Mucosa of gallbladder (tissue), 1 donor: ENCODE measurements at regions not wholly inside any gene's neighbourhood (a gene's known extent, or its start where the extent isn't known, plus 50 kb on each side); places are given as distances from the start of the nearest gene placed in this dataset.
"Not testable (repeated sequence)": the region's sequence is repeated elsewhere in the genome, so short reads cannot be mapped to it uniquely, and the experiment has no call there.

Experiments
- DNase-seq: peaks from one replicate; pipeline ENCODE4 v3.0.0-alpha.2; 2020; ENCODE audit warnings: low spot score
- donor health status: DM: no; HTN: no; CAD: no.

DNA sequence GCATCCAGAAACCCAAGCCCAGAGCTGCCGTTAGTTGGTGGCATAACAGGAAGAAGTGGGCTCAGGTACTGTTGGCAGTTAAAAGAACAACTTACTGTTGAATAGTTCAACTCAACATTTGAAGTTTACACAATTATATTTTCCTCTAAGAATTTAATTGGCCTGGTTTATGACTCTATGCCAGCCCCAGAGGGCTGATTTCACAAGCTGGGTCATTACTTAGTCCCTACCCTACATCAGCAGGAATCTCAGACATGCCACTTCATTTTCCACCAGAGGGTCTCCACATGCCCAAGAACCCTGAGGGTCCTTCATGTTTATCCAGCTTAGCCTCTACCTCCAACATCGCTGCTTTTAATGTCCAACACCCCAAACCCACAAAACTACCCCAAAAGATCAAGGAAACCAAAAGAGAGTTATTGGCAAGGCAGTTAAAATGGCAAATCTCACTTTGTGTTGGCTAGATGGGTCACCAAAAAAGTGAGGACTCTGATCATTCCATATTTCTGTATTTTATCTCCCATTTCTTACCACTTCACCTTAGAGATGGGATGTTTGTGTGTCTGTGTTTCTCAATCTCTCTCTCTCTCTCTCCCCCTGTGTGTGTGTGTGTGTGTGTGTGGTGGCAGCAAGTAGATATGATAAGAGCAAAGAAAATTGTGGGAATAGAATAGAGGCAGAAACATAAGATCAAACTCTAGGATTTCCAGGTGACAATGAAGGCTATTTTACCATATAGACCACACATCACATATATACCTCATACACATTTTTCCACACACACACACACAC lies 112.5 kb upstream of the TBX18 start:
- no peak for DNase-seq

DNA sequence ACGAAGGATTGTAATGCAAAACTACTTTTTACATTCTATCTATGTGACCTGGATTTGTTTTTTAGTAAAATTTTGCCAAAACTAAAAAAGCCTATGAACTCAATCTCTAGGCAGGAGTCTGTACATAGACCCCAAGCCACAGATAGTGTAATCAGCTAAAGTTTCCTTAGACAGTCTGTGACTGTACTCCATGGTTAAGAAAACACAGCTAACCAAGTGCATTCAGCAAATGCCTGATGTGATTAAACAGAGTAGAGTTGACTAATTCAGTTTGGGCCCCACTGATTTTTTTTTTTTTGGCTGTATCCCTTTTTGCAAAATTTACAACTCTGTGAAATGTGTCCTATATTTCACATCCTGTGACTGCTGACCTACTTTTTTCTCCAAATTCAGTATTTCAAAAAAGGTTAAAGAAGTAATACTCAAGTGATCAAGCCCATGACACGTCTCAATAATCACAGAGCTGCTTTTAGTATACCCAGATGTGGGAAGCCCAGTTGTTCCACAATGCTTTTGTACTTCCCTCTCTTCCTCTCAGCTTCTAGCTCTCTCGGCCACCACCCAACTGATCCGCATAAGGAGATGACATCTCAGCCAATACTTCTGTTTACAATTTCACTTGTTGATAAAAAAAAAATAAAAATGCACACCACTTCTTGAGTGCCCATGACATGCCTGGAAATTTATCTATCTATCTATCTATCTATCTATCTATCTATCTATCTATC lies 108.8 kb upstream of the TBX18 start:
- DNase-seq = no peak

DNA sequence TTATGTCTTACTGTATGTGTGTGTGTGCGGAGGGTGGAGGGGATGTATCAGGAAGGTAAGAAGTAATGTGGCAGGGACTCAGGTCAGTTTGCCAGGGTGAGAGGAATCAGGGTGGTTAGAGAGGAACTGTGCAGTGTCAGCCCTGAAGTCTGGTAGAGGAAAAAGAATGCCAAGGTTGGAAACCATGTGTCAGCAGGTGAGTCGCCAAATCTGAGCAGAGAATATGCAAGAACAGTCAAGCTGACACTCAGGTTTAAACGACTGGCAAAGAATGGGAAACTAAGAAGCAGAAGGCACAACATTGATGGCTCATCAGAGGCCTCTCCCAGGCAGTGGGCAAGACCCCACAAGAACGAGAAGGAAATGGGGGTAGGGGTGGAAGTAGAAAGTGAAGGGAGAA lies 107.5 kb upstream of the TBX18 start:
- DNase-seq = no peak

DNA sequence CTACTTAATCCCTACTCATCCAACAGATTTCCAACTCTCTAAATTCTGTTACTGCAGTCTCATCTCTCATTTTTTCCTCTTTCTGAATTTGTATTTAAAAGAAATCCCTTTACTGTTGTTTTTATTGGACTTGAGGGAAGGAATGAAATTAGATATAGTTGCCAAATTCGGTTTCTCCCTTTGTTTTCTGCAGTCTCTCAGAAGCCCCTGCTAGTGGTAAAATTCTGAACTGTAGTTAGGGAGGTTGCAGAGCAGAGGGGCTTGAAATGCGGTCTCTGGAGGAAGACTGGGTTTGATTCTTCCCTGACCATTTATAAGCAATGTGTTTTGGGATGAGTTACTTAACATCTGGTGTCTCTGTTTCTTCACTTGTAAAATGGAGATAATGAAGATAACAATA lies 106.3 kb upstream of the TBX18 start:
- DNase-seq = no peak

DNA sequence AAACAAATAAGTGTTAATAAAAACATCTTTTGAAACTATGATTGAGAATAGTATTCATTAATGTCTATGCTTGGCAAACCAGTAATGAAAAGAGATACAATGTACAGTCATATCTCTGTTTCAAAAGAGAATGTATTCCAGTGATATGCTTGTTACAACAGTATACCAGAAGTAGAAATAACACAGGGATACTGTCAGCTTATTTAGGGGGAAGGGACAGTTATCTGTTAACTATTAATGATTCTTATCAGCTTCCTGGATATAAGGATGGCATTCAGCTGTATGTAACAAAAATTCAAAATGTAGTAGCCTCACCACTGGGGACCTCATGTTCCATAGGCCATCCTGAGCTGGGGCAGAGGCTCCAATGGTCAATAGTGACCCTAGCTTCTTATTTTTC lies 103.8 kb upstream of the TBX18 start:
- no peak for DNase-seq

DNA sequence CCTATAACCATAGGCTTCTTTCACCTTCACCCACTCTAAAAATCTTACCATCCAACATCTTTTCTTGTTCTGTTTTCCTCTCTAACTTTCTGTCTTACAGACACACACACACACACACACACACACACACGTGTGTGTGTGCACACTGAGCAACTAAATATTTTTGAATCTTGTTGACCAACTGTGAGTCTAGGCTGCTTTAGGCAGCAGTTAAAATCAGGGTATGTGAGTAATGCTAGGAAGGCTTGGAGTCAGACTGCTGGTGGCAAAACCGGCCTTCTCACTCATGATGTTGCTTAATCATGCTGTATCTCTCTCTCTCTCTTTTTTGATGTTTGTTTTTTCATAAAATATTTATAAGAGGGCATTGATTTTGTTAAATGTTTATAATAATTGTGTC lies 103.1 kb upstream of the TBX18 start:
- no peak for DNase-seq

DNA sequence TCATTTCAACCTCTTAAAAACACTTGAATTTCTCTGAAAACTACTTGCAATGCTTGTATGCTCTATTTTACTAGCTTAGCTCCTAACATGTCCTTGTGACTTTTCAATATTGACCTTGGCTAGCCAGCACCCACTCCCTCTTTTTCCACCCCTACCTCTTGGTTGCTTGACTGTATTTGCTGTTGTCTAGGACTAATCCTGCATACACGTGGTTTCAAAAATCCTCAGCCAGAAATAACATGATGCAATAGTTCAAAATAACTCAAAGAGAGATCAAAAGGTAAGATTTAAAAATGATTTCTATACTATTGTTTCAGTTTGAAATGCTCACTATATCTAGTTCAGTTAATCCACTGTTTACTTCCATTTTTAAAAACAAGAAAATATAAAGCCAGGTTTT lies 102.3 kb upstream of the TBX18 start:
- no peak for DNase-seq

DNA sequence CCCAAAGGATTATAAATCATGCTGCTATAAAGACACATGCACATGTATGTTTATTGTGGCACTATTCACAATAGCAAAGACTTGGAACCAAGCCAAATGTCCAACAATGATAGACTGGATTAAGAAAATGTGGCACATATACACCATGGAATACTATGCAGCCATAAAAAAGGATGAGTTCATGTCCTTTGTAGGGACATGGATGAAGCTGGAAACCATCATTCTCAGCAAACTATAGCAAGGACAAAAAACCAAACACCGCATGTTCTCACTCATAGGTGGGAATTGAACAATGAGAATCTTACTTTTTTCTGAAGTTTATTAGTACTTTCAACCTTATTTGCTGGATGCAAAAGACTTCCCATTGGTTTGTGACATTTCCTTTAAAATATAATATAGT lies 101.0 kb upstream of the TBX18 start:
- DNase-seq = not testable (repeated sequence)

DNA sequence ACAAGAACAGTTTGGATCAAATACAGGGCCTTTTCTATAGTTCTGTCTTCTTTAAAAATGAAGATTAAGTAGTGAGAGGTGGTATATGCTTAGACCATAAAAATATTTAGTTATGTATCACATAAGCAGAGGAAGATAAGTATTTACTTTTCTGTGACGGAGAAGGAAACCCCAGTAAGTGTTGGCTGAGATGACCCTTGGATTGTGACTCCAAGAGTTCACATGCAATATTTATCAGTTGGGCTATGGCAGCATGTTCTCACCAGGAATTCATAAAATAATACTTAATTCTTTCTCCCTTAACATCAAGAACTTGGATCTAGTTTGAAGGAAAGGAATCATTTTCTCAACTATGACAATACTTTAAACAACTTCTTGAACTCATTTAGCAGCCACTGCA lies 98.4 kb upstream of the TBX18 start:
- no peak for DNase-seq

DNA sequence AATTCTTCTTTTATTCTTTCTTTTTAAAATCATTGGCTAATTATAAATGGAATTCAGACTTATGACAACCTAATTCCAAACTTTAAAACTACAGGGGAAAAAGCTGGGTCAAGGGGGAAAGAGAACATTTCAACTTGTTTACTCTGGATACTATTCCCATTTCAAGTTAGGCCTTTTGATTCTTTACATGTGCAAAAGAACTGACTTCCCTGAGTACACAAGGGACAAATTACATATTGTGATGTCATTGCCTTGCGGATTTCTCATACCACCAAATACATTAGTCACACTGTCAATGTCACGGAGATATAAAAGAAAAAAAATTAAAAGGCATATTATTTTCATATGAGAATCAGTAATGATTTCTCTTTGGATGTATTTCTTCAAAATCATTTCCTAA lies 96.5 kb upstream of the TBX18 start:
- DNase-seq = no peak

DNA sequence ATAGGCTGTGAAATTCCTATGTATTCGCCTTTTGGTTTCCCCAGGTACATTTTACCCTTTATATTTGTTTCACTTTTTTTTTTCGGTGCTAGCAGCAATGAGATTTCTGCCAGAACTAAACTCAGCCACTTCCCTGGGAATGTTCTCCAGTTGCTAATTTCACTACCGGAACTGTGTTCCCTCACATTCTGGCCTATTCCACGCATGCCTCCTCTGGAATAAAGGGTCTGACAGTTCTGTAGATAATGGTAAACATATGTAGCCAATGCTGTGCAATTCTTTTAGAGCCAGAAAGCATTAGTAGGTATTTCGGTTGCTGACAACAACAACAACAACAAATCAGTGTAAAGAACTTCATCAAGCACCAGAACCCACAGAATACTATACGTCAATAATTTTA lies 96.1 kb upstream of the TBX18 start:
- no peak for DNase-seq

DNA sequence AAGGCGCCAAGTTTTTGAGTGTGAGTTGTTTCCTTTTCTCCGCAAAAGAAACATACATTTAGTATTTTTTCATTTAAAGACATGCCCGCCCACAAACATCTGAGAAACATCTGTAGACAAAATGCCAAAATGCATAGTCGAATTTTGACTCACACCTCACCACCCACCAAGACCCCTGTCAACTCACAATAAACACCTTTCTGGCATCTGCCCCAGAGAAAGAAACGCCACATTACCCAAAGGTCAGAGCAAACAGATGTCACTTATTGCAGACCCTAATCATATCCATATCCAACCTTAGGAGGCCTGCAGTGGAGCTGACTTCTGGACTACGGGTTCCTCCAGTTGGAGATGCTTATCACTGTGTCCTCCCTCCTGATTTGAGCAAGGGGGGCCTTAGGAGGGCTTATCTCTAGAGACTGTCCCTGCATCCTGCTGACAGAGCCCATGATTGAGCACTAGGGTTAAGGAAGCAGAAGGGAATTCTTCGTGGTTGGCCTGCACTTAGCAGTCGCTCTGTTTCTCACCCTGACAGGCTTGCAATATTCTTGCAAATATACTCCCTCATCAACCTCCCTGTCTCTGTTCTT lies 90.5 kb upstream of the TBX18 start:
- DNase-seq = no peak

DNA sequence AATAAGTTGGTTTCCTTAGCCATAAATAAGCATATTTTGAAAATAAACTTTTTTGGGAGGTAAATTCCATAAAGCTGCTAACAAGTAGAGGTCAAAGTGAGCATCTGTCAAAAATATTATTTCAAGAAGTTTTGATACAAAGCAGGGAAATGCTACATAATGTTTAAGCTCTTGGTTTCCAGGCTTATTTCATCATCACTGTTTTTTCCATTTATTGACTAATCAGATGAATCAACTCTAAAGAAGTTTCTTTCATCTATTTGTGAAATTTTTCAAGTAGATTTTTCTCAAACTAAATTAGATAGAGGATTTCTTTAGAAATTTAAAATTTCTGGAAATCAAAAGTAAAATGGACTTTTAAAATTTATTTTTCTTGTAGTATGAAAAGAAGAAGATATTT lies 89.5 kb upstream of the TBX18 start:
- DNase-seq = no peak

DNA sequence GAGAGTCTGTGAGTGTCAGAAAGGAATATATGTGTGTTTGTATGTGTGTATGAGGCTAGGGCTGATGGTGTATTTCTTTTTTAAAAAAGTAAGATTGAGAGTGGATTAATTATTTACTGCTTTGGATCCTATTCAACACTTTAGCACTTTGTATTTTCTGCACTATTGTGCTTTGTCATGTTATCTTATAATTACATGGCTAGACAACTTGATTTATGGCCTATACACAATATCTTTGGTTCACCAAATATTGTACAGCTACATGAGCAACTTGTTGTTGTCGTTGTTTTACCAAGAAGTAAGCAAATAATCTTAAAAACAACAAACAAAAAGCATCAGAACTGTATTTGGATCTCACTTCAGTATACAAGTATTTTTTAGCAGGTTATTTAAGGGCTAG lies 84.6 kb upstream of the TBX18 start:
- no peak for DNase-seq

DNA sequence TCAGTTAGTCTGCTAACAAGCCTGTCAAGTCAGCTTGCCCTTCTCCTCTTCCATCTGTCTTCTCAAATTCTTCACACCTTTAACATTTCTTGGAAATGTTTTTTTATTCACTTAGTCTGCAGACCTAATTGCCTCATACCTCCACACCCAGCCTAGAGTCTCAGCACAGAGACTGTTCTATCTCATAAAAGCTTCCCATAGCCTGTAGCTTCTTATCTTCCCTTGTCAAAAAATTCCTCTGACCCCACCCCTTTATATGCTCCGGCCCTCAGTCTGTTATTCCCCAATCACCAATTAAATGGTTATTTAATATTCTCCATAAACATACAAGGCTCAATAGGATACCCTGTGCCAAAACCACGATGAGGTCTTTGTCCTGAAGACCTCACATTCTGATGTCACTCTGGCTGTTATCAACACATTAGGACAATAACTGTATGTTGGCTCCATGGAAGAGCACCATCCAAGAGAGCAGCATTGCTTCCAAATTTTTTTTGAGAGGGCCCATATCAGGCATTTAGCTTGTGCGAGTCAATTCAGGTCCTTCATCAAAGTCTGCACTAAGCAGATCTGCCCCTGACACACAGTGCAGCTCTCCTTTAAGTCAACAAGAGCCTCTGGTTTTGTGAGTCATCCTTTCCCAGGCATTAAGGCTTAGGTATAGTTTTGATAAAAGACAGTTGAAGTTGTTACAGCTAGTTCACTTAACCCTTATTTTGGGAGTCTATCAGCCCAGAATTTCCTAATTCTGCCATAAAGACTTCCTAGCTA lies 83.2 kb upstream of the TBX18 start:
- no peak for DNase-seq

DNA sequence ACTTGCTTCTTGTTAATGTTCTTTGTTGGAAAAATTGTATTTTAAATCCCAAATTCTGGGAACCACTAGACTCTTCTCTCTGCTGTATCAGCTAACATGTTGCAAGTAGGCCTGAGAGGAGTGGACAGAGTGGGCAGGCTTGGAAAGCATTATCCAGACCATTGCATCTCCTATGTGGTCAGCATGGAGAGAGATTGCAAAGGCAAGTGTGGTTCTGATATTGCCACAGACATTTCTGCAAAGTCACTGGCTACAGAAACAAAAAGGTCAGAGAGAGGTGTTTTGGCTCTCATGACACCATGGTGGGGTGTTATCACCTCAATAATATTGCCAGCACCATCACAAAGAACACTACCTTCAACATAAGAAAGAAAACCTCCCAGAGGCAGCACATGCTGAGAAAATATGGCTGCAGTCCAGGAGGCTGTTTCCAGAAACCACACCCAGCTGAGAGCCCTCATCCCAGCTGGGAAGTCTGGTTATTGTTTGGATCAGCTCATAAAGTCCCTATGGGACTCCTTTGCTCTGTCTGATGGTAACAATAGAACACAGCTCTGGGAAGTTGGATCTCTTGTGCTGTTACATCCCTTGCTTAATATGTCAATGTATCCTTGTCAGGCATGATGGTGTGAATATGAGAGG lies 78.2 kb upstream of the TBX18 start:
- no peak for DNase-seq

DNA sequence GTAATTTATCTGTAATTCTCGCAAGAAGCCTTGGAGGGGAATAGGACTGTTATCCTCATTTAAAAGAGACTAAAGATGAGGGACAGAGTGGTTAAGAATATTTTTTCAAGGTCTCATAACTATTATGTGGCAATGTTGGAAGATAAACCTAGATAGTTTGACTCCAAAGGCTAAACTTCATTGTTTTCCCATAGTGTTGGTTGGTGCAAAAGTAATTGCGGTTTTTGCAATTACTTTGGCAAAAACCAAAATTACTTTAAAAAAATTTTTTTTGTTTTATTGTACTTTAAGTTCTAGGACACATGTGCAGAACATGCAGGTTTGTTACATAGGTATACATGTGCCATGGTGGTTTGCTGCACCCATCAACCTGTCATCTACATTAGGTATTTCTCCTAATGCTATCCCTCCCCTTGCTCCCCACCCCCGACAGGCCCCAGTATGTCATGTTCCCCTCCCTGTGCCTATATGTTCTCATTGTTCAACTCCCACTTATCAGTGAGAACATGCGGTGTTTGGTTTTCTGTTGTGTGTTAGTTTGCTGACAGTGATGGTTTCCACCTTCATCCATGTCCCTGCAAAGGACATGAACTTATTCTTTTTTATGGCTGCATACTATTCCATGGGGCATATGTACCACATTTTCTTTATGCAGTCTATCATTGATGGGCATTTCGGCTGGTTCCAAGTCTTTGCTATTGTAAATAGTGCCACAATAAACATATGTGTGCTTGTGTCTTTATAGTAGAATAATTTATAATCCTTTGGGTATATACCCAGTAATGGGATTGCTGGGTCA lies 72.9 kb upstream of the TBX18 start:
- not testable (repeated sequence) for DNase-seq

DNA sequence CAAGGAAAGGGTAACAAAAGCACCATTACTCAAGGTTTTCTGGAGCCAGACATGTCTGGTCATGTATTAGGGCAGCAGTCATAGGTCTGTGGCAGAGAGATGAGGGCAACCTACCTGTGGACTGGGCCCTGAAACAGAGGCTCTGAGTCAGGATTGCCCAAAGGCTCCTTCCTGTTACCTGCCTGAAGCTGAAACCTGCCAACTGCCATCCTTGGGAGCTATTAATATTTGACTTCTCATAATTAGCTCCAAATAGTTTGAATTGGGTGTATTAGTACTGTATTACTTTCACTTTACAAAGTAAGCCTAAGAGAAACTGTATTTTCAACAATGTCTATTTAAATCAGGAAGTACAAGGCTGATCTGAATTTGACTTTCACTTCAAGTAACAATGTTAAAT lies 72.0 kb upstream of the TBX18 start:
- no peak for DNase-seq

DNA sequence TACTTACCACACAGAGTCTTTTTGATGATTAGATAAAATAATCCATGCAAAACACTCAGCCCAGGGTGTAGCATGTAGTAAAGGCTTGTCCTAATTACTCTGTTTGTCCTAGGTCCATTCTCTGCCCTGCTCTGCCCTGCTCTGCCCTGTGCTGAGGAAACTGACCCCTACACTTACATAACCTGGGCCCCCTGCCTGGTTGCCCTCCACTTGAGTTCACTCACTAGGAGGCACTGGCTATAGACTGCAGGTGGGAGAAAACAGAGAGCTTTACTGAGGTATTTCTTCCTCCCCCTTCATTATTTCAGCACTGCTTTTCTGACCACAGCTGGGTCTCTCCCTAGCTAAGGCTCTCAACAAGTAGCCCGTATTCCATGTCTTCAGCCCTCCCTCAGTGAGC lies 70.9 kb upstream of the TBX18 start:
- no peak for DNase-seq

DNA sequence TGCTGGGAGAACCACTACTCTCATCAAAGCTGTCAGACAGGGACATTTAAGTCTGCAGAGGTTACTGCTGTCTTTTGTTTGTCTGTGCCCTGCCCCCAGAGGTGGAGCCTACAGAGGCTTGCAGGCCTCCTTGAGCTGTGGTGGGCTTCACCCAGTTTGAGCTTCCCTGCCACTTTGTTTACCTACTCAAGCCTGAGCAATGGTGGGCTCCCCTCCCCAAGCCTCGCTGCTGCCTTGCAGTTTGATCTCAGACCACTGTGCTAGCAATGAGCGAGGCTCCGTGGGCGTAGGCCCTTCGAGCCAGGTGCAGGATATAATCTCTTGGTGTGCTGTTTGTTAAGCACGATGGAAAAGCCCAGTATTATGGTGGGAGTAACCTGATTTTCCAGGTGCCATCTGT lies 67.5 kb upstream of the TBX18 start:
- DNase-seq = not testable (repeated sequence)

DNA sequence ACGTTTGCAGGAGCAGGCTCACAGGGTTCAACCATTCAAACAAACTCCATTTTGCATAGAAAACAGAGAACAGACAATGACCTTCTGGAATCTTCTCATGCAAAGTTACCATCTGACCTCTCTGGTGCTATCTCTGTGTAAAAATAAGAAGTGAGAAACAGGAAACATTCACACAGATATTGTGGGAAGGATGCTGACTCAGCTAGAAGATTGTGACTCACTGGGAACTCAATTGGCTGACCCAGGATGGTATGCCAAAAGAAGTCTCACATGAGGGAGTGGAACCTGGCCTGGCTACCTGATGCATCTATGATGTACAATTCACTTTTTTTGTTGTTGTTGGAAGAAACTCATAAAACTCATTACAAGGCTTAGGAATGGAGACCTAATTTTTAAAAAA lies 61.1 kb upstream of the TBX18 start:
- no peak for DNase-seq
